GM12864 (cell line): ENCODE measurements at regions not wholly inside any gene's neighbourhood (a gene's known extent, or its start where the extent isn't known, plus 50 kb on each side); places are given as distances from the start of the nearest gene placed in this dataset.
"Not testable (repeated sequence)": the region's sequence is repeated elsewhere in the genome, so short reads cannot be mapped to it uniquely, and the experiment has no call there.

Source experiments
- DNase-seq: peaks from one replicate; pipeline ENCODE4 v3.0.0-alpha.2; 2011; ENCODE audit warnings: low read depth
- H3K4me3 ChIP-seq: 2 replicates; pipeline ENCODE4 v1.5.1; 2011; ENCODE audit warnings: mild to moderate bottlenecking, low read depth, low read length, control low read depth
- CTCF ChIP-seq: IDR thresholded peaks from 2 replicates; pipeline ENCODE4 v1.5.1; 2011; ENCODE audit warnings: low read depth, mild to moderate bottlenecking, moderate library complexity, low read length, control low read depth, inconsistent platforms; ENCODE audit errors: missing control alignments

GRCh38 chr17:63041722-63042121 is 75.7 kb downstream of the TANC2 start:
- no peak for TF ChIP-seq CTCF
- no peak overlapping the region for H3K4me3 ChIP-seq
- no peak for DNase-seq

- DNase-seq, result no peak
- TF ChIP-seq CTCF, result no peak
- H3K4me3 ChIP-seq, result no peak overlapping the region
Observed at GRCh38 chr17:63042256-63042812, 76.3 kb downstream of the TANC2 start.

GRCh38 chr17:63057560-63057959 is 91.5 kb downstream of the TANC2 start:
- not testable (repeated sequence) for H3K4me3 ChIP-seq, DNase-seq

- no peak for DNase-seq
- TF ChIP-seq CTCF, result no peak
- H3K4me3 ChIP-seq, result no peak overlapping the region
Observed at GRCh38 chr17:63066158-63066813, 100.3 kb downstream of the TANC2 start.

GRCh38 chr17:63069245-63069644 is 103.2 kb downstream of the TANC2 start:
- TF ChIP-seq CTCF, result no peak
- DNase-seq, result no peak
- H3K4me3 ChIP-seq, result no peak overlapping the region

GRCh38 chr17:63070031-63070430 is 104.0 kb downstream of the TANC2 start:
- no peak overlapping the region for H3K4me3 ChIP-seq
- DNase-seq, result no peak
- TF ChIP-seq CTCF, result no peak

- TF ChIP-seq CTCF, result no peak
- DNase-seq, result no peak
- no peak overlapping the region for H3K4me3 ChIP-seq
Observed at GRCh38 chr17:63071797-63072196, 105.8 kb downstream of the TANC2 start.
